GM18907 (cell line): ENCODE measurements at regions not wholly inside any gene's neighbourhood (a gene's known extent, or its start where the extent isn't known, plus 50 kb on each side); places are given as distances from the start of the nearest gene placed in this dataset.
A peak's percentile ranks its signal among the peaks of the same experiment; 100 is the strongest.
"Not testable (repeated sequence)": the region's sequence is repeated elsewhere in the genome, so short reads cannot be mapped to it uniquely, and the experiment has no call there.

Source experiments
- ATAC-seq: cut with Tn5 transposase; IDR thresholded peaks from one replicate; pipeline ENCODE4 v1.9.1; 2021; ENCODE audit warnings: mild to moderate bottlenecking, moderate library complexity; ENCODE audit not compliant: unreplicated experiment

GRCh38 chr9:42430674-42431615 is 247.5 kb downstream of the SPATA31A6 start:
- ATAC-seq: peak; percentile 56

DNA sequence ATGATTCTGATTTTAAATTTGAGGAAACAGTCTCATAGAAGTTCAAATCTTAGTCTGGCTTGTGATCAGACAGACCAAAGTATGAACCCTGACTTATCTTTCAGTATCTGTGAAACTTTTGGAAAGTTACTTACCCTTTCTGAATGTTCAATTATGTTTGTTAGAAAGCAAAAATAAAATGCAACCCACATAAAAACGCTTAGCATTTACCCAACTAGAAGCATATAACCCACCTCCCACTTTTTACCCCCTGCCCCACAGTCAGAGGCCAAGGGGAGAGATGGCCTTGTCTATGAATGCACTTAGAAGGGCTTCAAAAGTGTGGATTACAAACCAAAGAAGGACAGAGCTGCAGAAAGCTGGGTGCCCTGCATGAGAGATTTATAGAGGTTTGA is 248.2 kb downstream of the SPATA31A6 start:
- ATAC-seq: peak; percentile 2

- not testable (repeated sequence) for ATAC-seq
Observed at GRCh38 chr9:42434844-42435714, 251.6 kb downstream of the SPATA31A6 start.

DNA sequence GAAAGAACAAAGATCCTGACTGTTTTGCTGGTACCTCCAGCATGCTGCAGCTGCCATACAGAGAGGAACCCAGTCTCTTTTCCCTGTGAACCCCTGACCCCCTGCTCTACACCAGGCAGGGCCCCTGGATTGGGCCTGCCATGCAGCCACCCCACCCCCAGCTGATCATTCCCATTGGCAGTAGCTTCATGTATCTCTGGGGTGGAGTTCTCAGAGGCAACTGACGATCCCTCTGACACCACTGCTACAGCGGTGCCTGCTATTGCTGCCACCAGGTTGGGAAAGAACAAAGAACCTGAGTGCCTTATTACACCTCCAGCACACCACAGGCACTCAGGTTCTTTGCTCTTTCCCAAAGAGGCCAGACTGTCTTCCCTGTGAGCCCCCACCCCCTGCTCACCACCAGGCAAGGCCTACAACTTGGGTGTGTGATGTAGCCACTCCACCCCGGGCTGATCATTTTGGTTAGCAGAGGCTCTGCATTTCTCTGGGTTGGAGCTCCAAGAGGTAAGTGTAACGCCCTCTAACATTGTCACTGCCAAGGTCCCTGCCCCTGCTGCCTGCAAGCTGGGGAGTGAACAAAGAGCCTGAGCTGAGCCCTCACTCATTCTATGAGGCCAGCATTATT is 252.4 kb downstream of the SPATA31A6 start:
- ATAC-seq: not testable (repeated sequence)

GRCh38 chr9:42437057-42437759 is 253.7 kb downstream of the SPATA31A6 start:
- peak; percentile 67 for ATAC-seq

GRCh38 chr9:42442680-42443079 is 259.2 kb downstream of the SPATA31A6 start:
- ATAC-seq: not testable (repeated sequence)

DNA sequence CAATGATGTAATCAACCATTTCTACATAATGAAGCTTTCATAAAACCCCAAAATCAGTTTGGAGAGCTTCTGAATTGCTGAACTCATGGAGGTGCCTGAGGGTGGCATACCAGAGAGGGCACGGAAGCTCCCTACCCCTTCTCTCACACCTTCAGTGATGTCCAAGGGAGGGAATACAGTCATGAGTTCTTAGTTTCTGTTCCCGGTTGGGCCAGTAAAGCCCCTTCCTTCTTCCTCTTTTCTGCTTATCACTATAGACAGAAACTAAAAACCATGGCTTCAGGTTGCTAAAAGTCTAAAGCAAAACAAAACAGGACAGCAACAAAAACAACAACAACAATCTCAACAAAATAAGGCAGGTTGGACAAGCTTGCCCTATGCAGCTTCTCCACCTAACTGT is 260.0 kb downstream of the SPATA31A6 start:
- peak; percentile 91 for ATAC-seq

GRCh38 chr9:42461436-42461835 is 278.0 kb downstream of the SPATA31A6 start:
- not testable (repeated sequence) for ATAC-seq

- not testable (repeated sequence) for ATAC-seq
Observed at GRCh38 chr9:42461863-42462262, 278.4 kb downstream of the SPATA31A6 start.

- ATAC-seq: not testable (repeated sequence)
Observed at GRCh38 chr9:42463981-42464380, 280.5 kb downstream of the SPATA31A6 start.

DNA sequence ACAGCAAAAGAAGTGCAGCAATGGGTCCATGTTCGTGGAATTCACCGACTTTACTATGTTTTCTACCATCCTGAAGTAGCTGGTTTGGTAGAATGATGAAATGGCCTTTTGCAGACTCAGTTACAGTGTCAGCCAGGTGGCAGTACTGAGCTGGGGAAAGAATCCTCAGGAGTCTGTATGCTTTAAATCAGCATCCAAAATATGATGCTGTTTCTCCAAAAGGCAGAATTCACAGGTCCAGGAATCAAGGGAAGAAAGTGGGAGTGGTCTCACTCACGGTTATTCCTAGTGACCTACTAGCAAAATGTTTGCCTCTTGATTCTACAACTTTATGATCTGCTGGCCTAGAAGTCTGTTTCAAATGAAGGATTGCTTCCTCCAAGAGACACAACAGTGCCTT is 287.1 kb downstream of the SPATA31A6 start:
- ATAC-seq: not testable (repeated sequence)

DNA sequence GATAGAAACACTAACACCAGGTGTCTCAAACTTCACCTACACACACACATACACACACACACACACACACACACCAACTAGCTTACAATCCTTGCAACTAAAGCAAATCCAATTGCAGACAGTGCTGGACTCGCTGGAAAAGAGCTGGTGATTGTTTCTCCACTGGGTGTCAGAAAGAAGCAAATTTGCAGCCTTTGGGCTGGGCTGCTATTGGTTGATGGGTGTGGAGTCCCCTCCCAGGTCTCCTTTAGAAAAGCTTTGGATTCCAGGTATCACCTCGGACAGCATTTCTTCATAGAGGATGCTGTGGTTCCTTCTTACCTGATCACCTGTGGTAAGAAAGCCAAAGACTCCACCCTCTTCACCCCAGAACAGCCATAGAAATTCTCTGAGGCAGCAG is 307.5 kb downstream of the SPATA31A6 start:
- ATAC-seq: not testable (repeated sequence)

DNA sequence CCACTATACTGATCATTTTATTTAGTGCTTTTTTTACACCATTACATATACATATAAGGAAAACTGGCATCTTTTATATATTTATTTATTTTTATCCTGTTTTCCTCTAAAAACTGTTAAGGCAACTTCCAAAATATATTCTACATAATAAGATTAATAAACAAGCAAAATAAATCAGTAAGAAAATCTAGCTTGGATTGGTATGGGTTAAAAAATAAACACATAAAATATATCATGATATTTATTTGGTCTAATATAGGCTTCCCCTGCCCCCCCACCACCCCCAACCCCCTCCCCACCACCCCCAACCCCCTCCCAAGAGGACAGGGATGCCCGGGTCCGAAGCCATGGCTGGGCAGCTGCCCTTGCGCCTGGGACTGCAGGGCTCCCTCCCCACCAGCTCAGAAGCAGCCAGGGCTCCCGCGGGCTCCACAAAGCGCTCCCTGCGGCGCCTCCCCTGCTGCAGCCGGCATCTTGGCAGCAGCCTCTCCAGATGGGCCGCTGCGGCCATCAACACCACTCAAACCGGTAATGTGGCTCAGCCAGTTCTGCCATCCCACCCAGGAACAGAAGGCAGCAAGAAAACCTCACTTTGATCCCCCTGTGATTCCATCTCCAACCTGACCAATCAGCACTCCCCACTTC is 319.3 kb downstream of the SPATA31A6 start:
- ATAC-seq: not testable (repeated sequence)

GRCh38 chr9:42508111-42508510 is 324.7 kb downstream of the SPATA31A6 start:
- ATAC-seq: not testable (repeated sequence)

DNA sequence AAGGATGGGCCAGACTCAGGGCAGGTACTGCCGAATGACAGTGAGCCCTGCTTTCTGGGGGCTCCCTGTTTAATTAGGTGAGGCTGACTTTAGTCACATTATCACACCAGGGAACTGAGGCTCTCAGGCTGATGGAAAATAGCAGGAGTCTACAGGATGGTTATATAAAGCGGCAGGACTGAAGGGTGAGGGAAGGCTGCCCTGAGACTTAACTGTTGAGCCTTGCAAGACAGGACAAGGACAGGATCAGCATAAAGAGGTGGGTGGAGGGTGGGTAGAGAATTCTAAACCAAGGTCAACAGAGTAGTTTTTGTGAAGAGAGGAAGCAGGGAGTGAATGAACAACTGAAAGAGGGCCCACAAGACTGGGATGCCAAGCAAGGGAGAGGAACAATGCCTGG is 330.1 kb downstream of the SPATA31A6 start:
- ATAC-seq: not testable (repeated sequence)

GRCh38 chr9:42534325-42534983 is 351.0 kb downstream of the SPATA31A6 start:
- ATAC-seq: not testable (repeated sequence)

DNA sequence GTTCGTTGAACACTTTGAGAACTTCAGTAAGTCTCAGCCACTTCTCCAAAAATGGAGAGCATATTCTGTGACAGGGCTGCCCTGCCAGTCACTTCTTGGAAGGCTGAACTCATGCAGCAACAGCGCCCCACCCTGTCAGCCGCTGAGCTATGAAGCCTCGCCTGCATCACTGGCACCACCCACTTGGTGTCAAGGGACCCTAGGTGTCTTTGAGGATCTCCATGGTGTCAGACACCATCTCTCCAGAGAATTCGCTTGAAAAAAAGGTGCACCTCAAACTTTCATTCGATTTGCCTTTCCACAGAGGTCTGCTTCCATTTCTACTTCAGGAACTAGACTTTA is 351.5 kb downstream of the SPATA31A6 start:
- ATAC-seq: not testable (repeated sequence)

DNA sequence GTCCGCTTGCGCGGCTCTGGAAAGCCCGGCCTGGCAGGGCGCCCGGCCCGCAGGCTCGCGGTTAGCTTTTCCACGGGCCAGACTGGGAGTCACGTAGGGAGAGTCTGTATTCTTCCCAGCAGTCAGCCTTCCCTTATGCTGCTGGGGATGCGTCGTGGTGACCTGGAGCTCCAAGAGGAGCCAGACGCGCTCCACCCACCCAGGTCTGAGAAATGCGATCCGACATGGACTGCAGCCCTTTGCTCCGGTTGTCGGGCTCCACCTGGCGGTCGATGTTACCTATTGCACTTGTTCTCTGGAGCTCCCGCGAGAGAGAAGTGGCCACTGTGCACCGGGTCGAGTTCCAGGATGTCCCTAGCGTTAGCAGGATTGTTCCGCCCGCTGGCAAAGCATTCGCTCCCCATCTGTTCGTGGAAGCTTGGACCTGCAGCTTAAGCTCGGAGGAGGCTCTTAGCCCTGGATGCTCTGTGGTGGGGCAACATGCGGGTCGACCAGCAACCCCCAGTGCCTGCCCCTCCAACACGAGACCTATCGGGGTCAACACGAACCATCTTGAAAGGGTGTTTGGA is 367.4 kb downstream of the SPATA31A6 start:
- ATAC-seq: peak; percentile 74

GRCh38 chr9:42568530-42568929 is 385.1 kb downstream of the SPATA31A6 start:
- not testable (repeated sequence) for ATAC-seq
